GM12878 (cell line): ENCODE measurements at regions not wholly inside any gene's neighbourhood (a gene's known extent, or its start where the extent isn't known, plus 50 kb on each side); places are given as distances from the start of the nearest gene placed in this dataset.

Source experiments
- ATAC-seq: fragments of 200-7000 bp; cut with Tn5 transposase; 3 replicates; pipeline ENCODE4 v1.9.1; 2020; ENCODE audit warnings: mild to moderate bottlenecking, moderate library complexity
- BruUV-seq: library from RNA; stranded (reverse); fragments of 400-500 nt; replicated peaks from 2 replicates; lab custom pipeline; 2021; lab: Mats Ljungman, UMichigan
- CTCF ChIA-PET: fragments of 300-600 bp; sonication (Branson Sonifier 250); formaldehyde crosslinking; extraction: SDS; loops from one replicate; lab custom pipeline; 2021; ENCODE audit warnings: inconsistent platforms; lab: Yijun Ruan, JAX
- POLR2A ChIA-PET: fragments of 350-600 bp; formaldehyde crosslinking; extraction: SDS; loops from one replicate; lab custom pipeline; 2021; ENCODE audit warnings: inconsistent platforms; lab: Charles Lee
- RAD21 ChIA-PET: fragments of 300-600 bp; sonication (Branson Sonifier 250); formaldehyde crosslinking; loops from one replicate; lab custom pipeline; 2023; ENCODE audit warnings: antibody characterized with exemption; ENCODE audit not compliant: unreplicated experiment; lab: Charles Lee
- SMC1A ChIA-PET: fragments of 300-600 bp; sonication (Branson Sonifier 250); formaldehyde crosslinking; loops from one replicate; lab custom pipeline; 2023; ENCODE audit not compliant: unreplicated experiment, uncharacterized antibody; lab: Charles Lee
- DNase-seq: peaks from one replicate; pipeline ENCODE4 v3.0.0-alpha.2; 2011; ENCODE audit warnings: low read depth, low spot score
- FAIRE-seq: peaks from 3 replicates; lab custom pipeline; 2011; peaks lifted over from hg19 to GRCh38; lab: Jason Lieb, UNC
- H2AFZ ChIP-seq: 2 replicates; pipeline ENCODE4 v1.6.0; 2011; ENCODE audit warnings: low read depth, low read length, control low read depth; ENCODE audit not compliant: control insufficient read depth
- H3K27ac ChIP-seq: 2 replicates; pipeline ENCODE4 v1.5.1; 2011; ENCODE audit warnings: control low read depth; ENCODE audit not compliant: control insufficient read depth, insufficient read depth
- H3K27me3 ChIP-seq, 2 experiments: replicated peaks in 1 of 2; 2 replicates each; pipeline versions ENCODE4 v1.6.0 to v1.6.1; 2011; ENCODE audit warnings: low read length in 1 of 2; ENCODE audit not compliant: control insufficient read depth in 2 of 2, insufficient read depth in 2 of 2
- H3K36me3 ChIP-seq, 2 experiments: 2 replicates each; pipeline ENCODE4 v1.5.1; 2011; ENCODE audit warnings: low read length in 1 of 2; ENCODE audit not compliant: control insufficient read depth in 2 of 2, insufficient read depth in 2 of 2
- H3K4me1 ChIP-seq: 2 replicates; pipeline ENCODE4 v1.6.1; 2011; ENCODE audit warnings: mild to moderate bottlenecking, low read length, moderate library complexity, mixed read lengths; ENCODE audit not compliant: control insufficient read depth, insufficient read depth
- H3K4me2 ChIP-seq: 2 replicates; pipeline ENCODE4 v1.6.0; 2011; ENCODE audit warnings: control low read depth; ENCODE audit not compliant: control insufficient read depth, insufficient read depth
- H3K4me3 ChIP-seq: fragments of 200-600 bp; sonication (generic); 2 replicates; pipeline ENCODE4 v1.5.1; 2016
- H3K79me2 ChIP-seq: 2 replicates; pipeline ENCODE4 v1.6.0; 2011; ENCODE audit warnings: low read length; ENCODE audit not compliant: control insufficient read depth, insufficient read depth
- H3K9ac ChIP-seq: 2 replicates; pipeline ENCODE4 v1.8.0; 2011; ENCODE audit warnings: low read length, control low read depth, mixed read lengths; ENCODE audit not compliant: control insufficient read depth, insufficient read depth
- H3K9me3 ChIP-seq: replicated peaks from 3 replicates; pipeline ENCODE4 v1.5.1; 2011; ENCODE audit warnings: mild to moderate bottlenecking, low read length; ENCODE audit not compliant: control insufficient read depth, insufficient read depth
- H4K20me1 ChIP-seq: 2 replicates; pipeline ENCODE4 v1.6.0; 2011; ENCODE audit not compliant: control insufficient read depth, insufficient read depth
- BCL11A ChIP-seq: IDR thresholded peaks from 2 replicates; pipeline ENCODE4 v1.6.1; 2011; ENCODE audit warnings: low read depth, low read length
- CREM ChIP-seq: IDR thresholded peaks from 2 replicates; pipeline ENCODE4 v1.6.1; 2014; ENCODE audit warnings: antibody characterized with exemption, low read depth
- FOS ChIP-seq: IDR thresholded peaks from 3 replicates; pipeline ENCODE4 v1.6.1; 2011; ENCODE audit warnings: borderline replicate concordance; ENCODE audit not compliant: insufficient read length; ENCODE audit errors: extremely low read depth
- HDGF ChIP-seq: fragments of 450-650 bp; IDR thresholded peaks from 2 replicates; pipeline ENCODE4 v1.6.1; 2016; ENCODE audit warnings: antibody characterized with exemption
- IKZF1 ChIP-seq: fragments of 450-650 bp; conservative IDR thresholded peaks from 2 replicates; pipeline ENCODE4 v1.6.1; 2017; ENCODE audit warnings: antibody characterized with exemption, mild to moderate bottlenecking
- IKZF2 ChIP-seq, 2 experiments: fragments of 450-650 bp; IDR thresholded peaks; 2 replicates each; pipeline ENCODE4 v1.6.1; 2017; ENCODE audit warnings: mild to moderate bottlenecking in 2 of 2, moderate library complexity in 2 of 2
- NR2F1 ChIP-seq: fragments of 450-650 bp; conservative IDR thresholded peaks from 2 replicates; pipeline ENCODE4 v1.6.1; 2017; ENCODE audit warnings: mild to moderate bottlenecking
- SMAD1 ChIP-seq: fragments of 450-650 bp; IDR thresholded peaks from 2 replicates; pipeline ENCODE4 v1.6.1; 2018; ENCODE audit warnings: mild to moderate bottlenecking, low read depth; ENCODE audit not compliant: partially characterized antibody
- SMAD5 ChIP-seq: IDR thresholded peaks from 2 replicates; pipeline ENCODE4 v1.6.1; 2016; ENCODE audit warnings: antibody characterized with exemption, low read depth
- STAT1 ChIP-seq: fragments of 450-650 bp; conservative IDR thresholded peaks from 2 replicates; pipeline ENCODE4 v1.6.1; 2014; ENCODE audit warnings: antibody characterized with exemption, mild to moderate bottlenecking
- TCF3 ChIP-seq: IDR thresholded peaks from 2 replicates; pipeline ENCODE4 v1.6.1; 2012; ENCODE audit warnings: low read depth, mild to moderate bottlenecking, low read length, borderline replicate concordance; ENCODE audit not compliant: insufficient read depth
- WGBS: methylation state at CpG from one replicate; pipeline ENCODE4 v1.1.6; 2016; ENCODE audit warnings: low lambda C conversion rate; ENCODE audit not compliant: insufficient replicate concordance, insufficient coverage; ENCODE audit errors: missing lambda C conversion rate; 5-methylcytosine and 5-hydroxymethylcytosine counted together
- in situ Hi-C: fragments of 300-500 bp; cut with MboI; formaldehyde crosslinking; loops from 9 replicates; pipeline ENCODE4 v1.14.3; 2018; ENCODE audit warnings: mixed read lengths
- intact Hi-C: fragments of 100-400 bp; cut with micrococcal nuclease; formaldehyde crosslinking; loops from one replicate; pipeline ENCODE4 v1.14.2; 2022; ENCODE audit not compliant: unreplicated experiment
- TF ChIP-seq, protein P1 (sequence below): fragments of 450-650 bp; IDR thresholded peaks from 2 replicates; pipeline ENCODE4 v1.6.1; 2017; ENCODE audit warnings: antibody characterized with exemption, mild to moderate bottlenecking, moderate library complexity
- TF ChIP-seq, protein P2 (sequence below): fragments of 450-650 bp; formaldehyde crosslinking; IDR thresholded peaks from 2 replicates; pipeline ENCODE4 v1.5.0; 2022; ENCODE audit warnings: mild to moderate bottlenecking, missing genetic modification characterization
- TF ChIP-seq, protein P3 (sequence below): fragments of 450-650 bp; formaldehyde crosslinking; IDR thresholded peaks from 2 replicates; pipeline ENCODE4 v1.4.0; 2022; ENCODE audit warnings: mild to moderate bottlenecking, moderate library complexity

DNA sequence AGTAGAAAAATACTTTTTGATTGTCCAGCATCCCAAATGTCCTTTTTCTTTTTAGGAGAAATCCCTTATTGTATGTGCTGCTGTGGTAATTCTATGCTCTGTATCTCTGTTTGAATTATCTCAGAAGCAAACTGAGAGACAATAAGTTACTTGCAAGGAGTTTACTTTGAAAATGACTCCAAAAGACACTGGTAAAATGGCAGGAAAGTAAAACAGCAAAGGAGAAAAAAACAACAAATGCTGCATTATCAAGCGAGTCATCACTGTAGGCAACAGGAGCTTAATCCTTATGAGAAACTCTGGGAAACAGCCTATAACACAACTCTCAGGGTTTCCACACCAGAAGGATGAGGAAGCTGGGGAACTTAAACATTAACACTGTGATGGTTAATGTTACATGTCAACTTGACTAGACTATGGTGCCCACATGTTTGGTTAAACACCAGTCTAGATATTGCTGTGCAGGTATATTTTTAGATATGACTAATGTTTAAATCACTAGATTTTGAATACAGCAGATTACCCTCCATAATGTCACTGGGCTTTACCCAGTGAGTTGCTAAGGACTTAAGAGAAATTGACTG is 92.6 kb upstream of the GAS1 start:
- ChIA-PET SMC1A (no interaction called here), CTCF (no interaction called here), RAD21 (interaction anchor here (0.6 kb wide), 1 partner anchor 32 kb away, joined by 3 read pairs; no protein-coding TSS in a partner anchor), POLR2A (no interaction called here)
- H3K36me3 ChIP-seq, result no peaks in the 10 kb centered on the region
- no peak overlapping the region for H3K4me3 ChIP-seq
- no peak overlapping the region for H3K27ac ChIP-seq
- no peak overlapping the region for H3K9ac ChIP-seq
- H3K4me1 ChIP-seq, result no peaks in the 10 kb centered on the region
- H3K27me3 ChIP-seq, result no peaks in the 10 kb centered on the region; a peak in 1 of 4 replicates
- in situ Hi-C loops (no loop called here), intact Hi-C loops (no loop called here)
- BruUV-seq, result no TSS peak
- ATAC-seq (no peak), FAIRE-seq (no peak), DNase-seq (no peak)
- H4K20me1 ChIP-seq, result no peaks in the 10 kb centered on the region
- WGBS, result 0% methylated on average over 1 of the region's 1 CpG
- no peaks in the 10 kb centered on the region for H3K9me3 ChIP-seq
- no peak overlapping the region for H2AFZ ChIP-seq
- no peak overlapping the region for H3K4me2 ChIP-seq
- no peaks in the 10 kb centered on the region for H3K79me2 ChIP-seq
- TF ChIP-seq STAT1 (no peak), SMAD5 (no peak), SMAD1 (no peak), NR2F1 (no peak), CREM (no peak), IKZF2 (IDR thresholded peaks at IDR 0.05) (no peak), BCL11A (no peak), HDGF (no peak), TCF3 (no peak), IKZF1 (no peak), FOS (no peak)
- TF ChIP-seq, protein P1, sequence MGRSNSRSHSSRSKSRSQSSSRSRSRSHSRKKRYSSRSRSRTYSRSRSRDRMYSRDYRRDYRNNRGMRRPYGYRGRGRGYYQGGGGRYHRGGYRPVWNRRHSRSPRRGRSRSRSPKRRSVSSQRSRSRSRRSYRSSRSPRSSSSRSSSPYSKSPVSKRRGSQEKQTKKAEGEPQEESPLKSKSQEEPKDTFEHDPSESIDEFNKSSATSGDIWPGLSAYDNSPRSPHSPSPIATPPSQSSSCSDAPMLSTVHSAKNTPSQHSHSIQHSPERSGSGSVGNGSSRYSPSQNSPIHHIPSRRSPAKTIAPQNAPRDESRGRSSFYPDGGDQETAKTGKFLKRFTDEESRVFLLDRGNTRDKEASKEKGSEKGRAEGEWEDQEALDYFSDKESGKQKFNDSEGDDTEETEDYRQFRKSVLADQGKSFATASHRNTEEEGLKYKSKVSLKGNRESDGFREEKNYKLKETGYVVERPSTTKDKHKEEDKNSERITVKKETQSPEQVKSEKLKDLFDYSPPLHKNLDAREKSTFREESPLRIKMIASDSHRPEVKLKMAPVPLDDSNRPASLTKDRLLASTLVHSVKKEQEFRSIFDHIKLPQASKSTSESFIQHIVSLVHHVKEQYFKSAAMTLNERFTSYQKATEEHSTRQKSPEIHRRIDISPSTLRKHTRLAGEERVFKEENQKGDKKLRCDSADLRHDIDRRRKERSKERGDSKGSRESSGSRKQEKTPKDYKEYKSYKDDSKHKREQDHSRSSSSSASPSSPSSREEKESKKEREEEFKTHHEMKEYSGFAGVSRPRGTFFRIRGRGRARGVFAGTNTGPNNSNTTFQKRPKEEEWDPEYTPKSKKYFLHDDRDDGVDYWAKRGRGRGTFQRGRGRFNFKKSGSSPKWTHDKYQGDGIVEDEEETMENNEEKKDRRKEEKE, result no peak
- TF ChIP-seq, protein P2, sequence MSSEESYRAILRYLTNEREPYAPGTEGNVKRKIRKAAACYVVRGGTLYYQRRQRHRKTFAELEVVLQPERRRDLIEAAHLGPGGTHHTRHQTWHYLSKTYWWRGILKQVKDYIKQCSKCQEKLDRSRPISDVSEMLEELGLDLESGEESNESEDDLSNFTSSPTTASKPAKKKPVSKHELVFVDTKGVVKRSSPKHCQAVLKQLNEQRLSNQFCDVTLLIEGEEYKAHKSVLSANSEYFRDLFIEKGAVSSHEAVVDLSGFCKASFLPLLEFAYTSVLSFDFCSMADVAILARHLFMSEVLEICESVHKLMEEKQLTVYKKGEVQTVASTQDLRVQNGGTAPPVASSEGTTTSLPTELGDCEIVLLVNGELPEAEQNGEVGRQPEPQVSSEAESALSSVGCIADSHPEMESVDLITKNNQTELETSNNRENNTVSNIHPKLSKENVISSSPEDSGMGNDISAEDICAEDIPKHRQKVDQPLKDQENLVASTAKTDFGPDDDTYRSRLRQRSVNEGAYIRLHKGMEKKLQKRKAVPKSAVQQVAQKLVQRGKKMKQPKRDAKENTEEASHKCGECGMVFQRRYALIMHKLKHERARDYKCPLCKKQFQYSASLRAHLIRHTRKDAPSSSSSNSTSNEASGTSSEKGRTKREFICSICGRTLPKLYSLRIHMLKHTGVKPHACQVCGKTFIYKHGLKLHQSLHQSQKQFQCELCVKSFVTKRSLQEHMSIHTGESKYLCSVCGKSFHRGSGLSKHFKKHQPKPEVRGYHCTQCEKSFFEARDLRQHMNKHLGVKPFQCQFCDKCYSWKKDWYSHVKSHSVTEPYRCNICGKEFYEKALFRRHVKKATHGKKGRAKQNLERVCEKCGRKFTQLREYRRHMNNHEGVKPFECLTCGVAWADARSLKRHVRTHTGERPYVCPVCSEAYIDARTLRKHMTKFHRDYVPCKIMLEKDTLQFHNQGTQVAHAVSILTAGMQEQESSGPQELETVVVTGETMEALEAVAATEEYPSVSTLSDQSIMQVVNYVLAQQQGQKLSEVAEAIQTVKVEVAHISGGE (CRISPR knock-in tag), result no peak
- TF ChIP-seq, protein P3, sequence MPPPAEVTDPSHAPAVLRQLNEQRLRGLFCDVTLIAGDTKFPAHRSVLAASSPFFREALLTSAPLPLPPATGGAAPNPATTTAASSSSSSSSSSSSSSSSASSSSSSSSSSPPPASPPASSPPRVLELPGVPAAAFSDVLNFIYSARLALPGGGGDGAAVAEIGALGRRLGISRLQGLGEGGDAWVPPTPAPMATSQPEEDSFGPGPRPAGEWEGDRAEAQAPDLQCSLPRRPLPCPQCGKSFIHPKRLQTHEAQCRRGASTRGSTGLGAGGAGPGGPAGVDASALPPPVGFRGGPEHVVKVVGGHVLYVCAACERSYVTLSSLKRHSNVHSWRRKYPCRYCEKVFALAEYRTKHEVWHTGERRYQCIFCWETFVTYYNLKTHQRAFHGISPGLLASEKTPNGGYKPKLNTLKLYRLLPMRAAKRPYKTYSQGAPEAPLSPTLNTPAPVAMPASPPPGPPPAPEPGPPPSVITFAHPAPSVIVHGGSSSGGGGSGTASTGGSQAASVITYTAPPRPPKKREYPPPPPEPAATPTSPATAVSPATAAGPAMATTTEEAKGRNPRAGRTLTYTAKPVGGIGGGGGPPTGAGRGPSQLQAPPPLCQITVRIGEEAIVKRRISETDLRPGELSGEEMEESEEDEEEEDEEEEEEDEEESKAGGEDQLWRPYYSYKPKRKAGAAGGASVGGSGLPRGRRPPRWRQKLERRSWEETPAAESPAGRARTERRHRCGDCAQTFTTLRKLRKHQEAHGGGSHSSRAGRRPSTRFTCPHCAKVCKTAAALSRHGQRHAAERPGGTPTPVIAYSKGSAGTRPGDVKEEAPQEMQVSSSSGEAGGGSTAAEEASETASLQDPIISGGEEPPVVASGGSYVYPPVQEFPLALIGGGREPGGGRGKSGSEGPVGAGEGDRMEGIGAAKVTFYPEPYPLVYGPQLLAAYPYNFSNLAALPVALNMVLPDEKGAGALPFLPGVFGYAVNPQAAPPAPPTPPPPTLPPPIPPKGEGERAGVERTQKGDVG, result no peak
